ENCODE measurements at regions not wholly inside any gene's neighbourhood (a gene's known extent, or its start where the extent isn't known, plus 50 kb on each side); places are given as distances from the start of the nearest gene placed in this dataset.
A peak's percentile ranks its signal among the peaks of the same experiment; 100 is the strongest.
"Not testable (repeated sequence)": the region's sequence is repeated elsewhere in the genome, so short reads cannot be mapped to it uniquely, and the experiment has no call there.

DNA sequence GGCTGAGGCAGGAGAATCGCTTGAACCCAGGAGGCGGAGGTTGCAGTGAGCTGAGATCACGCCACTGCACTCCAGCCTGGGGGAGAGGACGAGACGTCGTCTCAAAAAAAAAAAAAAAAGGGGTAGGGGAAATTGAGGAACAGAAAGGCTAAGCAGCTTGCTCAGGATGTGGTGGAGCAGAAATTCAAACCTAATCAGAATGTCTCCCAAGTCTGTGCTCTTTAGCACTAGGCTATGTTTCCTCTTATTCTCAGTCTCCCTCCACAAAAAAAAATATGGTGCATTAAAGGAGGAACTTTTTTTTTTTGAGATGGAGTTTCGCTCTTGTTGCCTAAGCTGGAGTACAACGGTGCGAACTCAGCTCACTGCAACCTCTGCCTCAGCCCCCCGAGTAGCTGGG, 114.2 kb downstream of the SLC16A1 start:
- H3K9me3 Mint-ChIP-seq: no peaks in the 10 kb centered on the region
- H3K27me3 Mint-ChIP-seq: peaks cover 7 to 12% of the 10 kb centered on the region in 2 donors
- Histone ChIP-seq H3K36me3 (ENCODE audit: insufficient read depth, low read length) (no peaks in the 10 kb centered on the region), H3K27me3 (ENCODE audit: insufficient read depth, low read length) (no peaks in the 10 kb centered on the region), H3K4me3 (ENCODE audit: low read length in 2 of 2) (no peak overlapping the region), H3K27ac (ENCODE audit: low read depth, low read length) (no peak overlapping the region), H3K4me1 (ENCODE audit: insufficient read depth, low read length) (peaks cover 18% of the 10 kb centered on the region), H3K9me3 (ENCODE audit: control insufficient read depth in 1 of 2, low read length in 2 of 2) (no peaks in the 10 kb centered on the region)
- H3K4me3 Mint-ChIP-seq: no peak overlapping the region
- peaks cover 13 to 31% (median 20%) of the 10 kb centered on the region in 4 donors for H3K4me1 Mint-ChIP-seq
- H3K27ac Mint-ChIP-seq: no peak overlapping the region
- no peak for DNase-seq
- intact Hi-C loops (cut with micrococcal nuclease): no loop called here
- ChIA-PET CTCF (ENCODE audit: partially characterized antibody) (no interaction called here), POLR2A (ENCODE audit: partially characterized antibody) (no interaction called here)
- no peaks in the 10 kb centered on the region for H3K36me3 Mint-ChIP-seq

DNA sequence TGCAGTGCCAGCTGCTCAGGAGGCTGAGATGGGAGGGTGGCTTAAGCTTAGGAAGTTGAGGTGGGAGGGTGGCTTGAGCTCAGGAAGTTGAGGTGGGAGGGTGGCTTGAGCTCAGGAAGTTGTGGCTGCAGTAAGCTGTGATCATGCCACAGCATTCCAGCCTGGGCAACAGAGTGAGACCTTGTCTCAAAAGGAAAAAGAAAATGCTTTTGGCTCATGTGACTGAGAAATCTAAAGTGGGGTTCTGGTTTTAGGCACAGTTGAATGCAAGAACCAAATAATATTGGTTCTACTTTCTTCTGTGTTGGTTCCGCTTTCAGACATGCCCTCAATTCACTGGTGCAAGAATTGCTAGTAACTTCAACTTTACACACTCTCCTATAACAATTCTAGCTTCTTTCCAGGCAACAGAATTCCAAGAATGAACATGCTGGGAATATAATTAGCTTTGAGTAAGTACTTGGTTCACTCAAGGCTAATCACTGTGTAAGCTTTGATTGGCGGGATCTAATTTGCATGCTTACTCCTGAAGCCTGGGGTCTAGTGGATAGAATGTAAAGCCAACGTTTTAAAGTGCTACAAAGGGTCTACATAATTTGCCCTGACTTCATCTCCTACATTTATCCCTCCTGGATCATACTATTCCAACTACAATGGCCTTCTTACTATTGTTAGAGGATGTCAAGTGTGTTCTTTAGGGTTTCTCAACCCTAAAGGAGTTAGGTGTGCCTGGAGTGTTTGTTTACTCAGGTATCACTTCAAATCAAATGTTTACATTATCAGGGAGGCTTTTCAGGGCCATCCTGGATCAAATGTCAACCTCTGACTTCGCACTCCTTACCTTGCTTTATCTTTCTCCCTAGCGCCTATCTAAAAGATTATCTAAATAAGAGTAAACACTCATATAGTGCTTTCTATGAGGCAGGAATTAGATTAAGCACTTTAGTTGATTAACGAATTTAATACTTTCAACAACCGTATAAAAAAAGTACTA, 115.1 kb downstream of the SLC16A1 start:
- peaks cover 7 to 12% of the 10 kb centered on the region in 2 donors for H3K27me3 Mint-ChIP-seq
- peak overlapping the region in 6 of 8 donors; percentile 18 to 74 (median 60) for H3K4me3 Mint-ChIP-seq
- H3K4me1 Mint-ChIP-seq: peaks cover 13 to 37% (median 20%) of the 10 kb centered on the region in 4 donors
- POLR2A ChIA-PET (ENCODE audit: partially characterized antibody): no interaction called here
- Histone ChIP-seq H3K4me3 (ENCODE audit: low read length in 2 of 2) (no peak overlapping the region), H3K36me3 (ENCODE audit: insufficient read depth, low read length) (no peaks in the 10 kb centered on the region), H3K27me3 (ENCODE audit: insufficient read depth, low read length) (no peaks in the 10 kb centered on the region), H3K4me1 (ENCODE audit: insufficient read depth, low read length) (peaks cover 18% of the 10 kb centered on the region), H3K27ac (ENCODE audit: low read depth, low read length) (no peak overlapping the region), H3K9me3 (ENCODE audit: control insufficient read depth in 1 of 2, low read length in 2 of 2) (no peaks in the 10 kb centered on the region)
- intact Hi-C loops (cut with micrococcal nuclease): no loop called here
- H3K27ac Mint-ChIP-seq: peak overlapping the region in 3 of 7 donors; percentile 50 to 69 (median 69)
- CTCF ChIA-PET (ENCODE audit: partially characterized antibody): no interaction called here
- H3K9me3 Mint-ChIP-seq: no peaks in the 10 kb centered on the region
- DNase-seq: no peak
- no peaks in the 10 kb centered on the region for H3K36me3 Mint-ChIP-seq

DNA sequence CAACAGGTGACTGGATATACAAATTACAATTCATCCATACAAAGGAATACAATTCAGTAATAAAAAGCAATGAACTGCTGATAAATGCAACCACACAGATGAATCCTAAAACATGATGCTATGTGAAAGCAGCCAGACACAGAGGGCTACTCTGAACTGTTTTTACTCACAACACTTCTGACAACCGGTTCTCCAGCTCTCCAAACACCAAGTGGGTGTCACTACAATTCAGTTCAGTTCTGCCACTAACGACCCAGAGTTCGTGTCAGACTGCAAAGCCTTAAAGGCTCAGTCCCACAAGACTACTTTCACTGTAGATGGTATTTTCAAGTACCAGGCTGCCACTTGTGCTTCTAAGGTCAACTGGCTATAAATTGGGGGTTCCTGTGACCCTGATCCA, 119.4 kb downstream of the SLC16A1 start:
- no peaks in the 10 kb centered on the region for H3K27me3 ChIP-seq (ENCODE audit: insufficient read depth, low read length)
- Mint-ChIP-seq H3K9me3 (no peaks in the 10 kb centered on the region), H3K4me3 (no peak overlapping the region), H3K36me3 (no peaks in the 10 kb centered on the region), H3K27me3 (peaks cover 2% of the 10 kb centered on the region in 2 donors), H3K4me1 (peaks cover 13 to 30% (median 16%) of the 10 kb centered on the region in 4 donors), H3K27ac (no peak overlapping the region)
- H3K4me3 ChIP-seq (ENCODE audit: low read length in 2 of 2): no peak overlapping the region
- no peaks in the 10 kb centered on the region for H3K36me3 ChIP-seq (ENCODE audit: insufficient read depth, low read length)
- intact Hi-C loops (cut with micrococcal nuclease): no loop called here
- ChIA-PET CTCF (ENCODE audit: partially characterized antibody) (no interaction called here), POLR2A (ENCODE audit: partially characterized antibody) (no interaction called here)
- no peak overlapping the region for H3K27ac ChIP-seq (ENCODE audit: low read depth, low read length)
- peaks cover 18% of the 10 kb centered on the region for H3K4me1 ChIP-seq (ENCODE audit: insufficient read depth, low read length)
- no peaks in the 10 kb centered on the region for H3K9me3 ChIP-seq (ENCODE audit: control insufficient read depth in 1 of 2, low read length in 2 of 2)
- no peak for DNase-seq

DNA sequence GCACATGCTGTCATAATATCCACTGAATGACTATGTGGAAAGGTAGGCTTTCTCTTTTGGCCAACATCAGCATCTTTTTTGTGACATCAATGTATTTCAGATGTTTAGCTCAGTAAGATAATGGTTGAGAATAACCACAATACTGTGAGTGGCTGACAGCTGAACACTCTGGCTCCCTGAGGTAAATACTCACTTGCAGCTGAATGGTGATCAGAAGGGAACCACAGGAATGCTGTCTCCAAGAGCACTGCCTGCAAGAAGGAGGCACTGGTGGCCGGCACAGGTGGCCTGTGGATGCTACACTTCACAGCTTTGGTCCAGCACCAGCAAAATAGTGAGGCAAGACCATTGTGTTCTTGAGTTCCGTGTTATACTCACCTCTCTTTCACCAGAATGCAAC, 118.7 kb upstream of the PPM1J start:
- CTCF ChIA-PET (ENCODE audit: partially characterized antibody): no interaction called here
- no peak for DNase-seq
- intact Hi-C loops (cut with micrococcal nuclease): no loop called here
- Histone ChIP-seq H3K36me3 (ENCODE audit: insufficient read depth, low read length) (no peaks in the 10 kb centered on the region), H3K9me3 (ENCODE audit: control insufficient read depth in 1 of 2, low read length in 2 of 2) (no peaks in the 10 kb centered on the region), H3K4me3 (ENCODE audit: low read length in 2 of 2) (no peak overlapping the region), H3K27me3 (ENCODE audit: insufficient read depth, low read length) (no peaks in the 10 kb centered on the region), H3K27ac (ENCODE audit: low read depth, low read length) (no peak overlapping the region), H3K4me1 (ENCODE audit: insufficient read depth, low read length) (no peaks in the 10 kb centered on the region)
- Mint-ChIP-seq H3K4me1 (peaks cover 0 to 10% (median 0%) of the 10 kb centered on the region in 4 donors), H3K4me3 (no peak overlapping the region), H3K27me3 (peaks cover 0 to 2% of the 10 kb centered on the region in 2 donors), H3K27ac (no peak overlapping the region), H3K36me3 (no peaks in the 10 kb centered on the region), H3K9me3 (no peaks in the 10 kb centered on the region)
- POLR2A ChIA-PET (ENCODE audit: partially characterized antibody): no interaction called here

DNA sequence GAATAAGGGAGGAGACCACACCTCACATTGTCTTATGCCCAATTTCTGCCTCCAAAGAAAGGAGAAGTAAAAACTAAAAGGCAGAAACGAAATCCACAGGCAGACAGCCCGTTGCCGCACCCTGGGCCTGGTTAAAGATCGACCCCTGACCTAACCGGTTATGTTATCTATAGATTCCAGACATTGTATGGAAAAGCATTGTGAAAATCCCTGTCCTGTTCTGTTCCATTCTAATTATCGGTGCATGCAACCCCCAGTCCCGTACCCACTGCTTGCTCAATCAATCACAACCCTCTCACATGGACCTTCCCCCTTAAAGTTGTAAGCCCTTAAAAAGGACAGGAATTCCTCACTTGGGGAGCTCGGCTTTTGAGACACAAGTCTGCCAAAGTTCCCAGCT, 117.1 kb upstream of the PPM1J start:
- DNase-seq; H3K4me3 ChIP-seq (ENCODE audit: low read length in 2 of 2); H3K27me3 ChIP-seq (ENCODE audit: insufficient read depth, low read length); H3K4me1 ChIP-seq (ENCODE audit: insufficient read depth, low read length); H3K27ac Mint-ChIP-seq; H3K36me3 ChIP-seq (ENCODE audit: insufficient read depth, low read length); H3K4me1 Mint-ChIP-seq; H3K9me3 Mint-ChIP-seq; H3K27me3 Mint-ChIP-seq; POLR2A ChIA-PET (ENCODE audit: partially characterized antibody); H3K36me3 Mint-ChIP-seq; H3K27ac ChIP-seq (ENCODE audit: low read depth, low read length); H3K4me3 Mint-ChIP-seq; H3K9me3 ChIP-seq (ENCODE audit: control insufficient read depth in 1 of 2, low read length in 2 of 2); intact Hi-C loops (cut with micrococcal nuclease); CTCF ChIA-PET (ENCODE audit: partially characterized antibody): not testable (repeated sequence)

DNA sequence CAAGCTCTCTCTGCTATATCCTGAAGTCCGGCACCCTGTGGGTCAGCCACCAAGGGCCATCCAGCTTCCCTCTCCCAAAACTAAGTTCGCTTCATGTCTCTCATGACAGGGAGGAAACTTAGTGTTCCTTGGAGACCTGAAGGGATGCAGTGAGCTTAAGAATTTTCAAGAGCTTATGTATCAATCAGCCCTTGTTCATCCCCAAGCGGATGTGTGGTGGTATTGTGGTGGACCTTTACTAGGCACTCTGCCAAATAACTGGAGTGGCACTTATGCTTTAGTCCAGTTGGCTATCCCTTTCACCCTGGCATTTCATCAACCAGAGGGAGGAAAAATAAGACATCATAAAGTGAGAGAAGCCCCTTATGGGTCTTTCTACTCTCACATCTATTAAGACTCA, 114.6 kb upstream of the PPM1J start:
- H3K27ac Mint-ChIP-seq; H3K4me3 Mint-ChIP-seq; H3K4me3 ChIP-seq (ENCODE audit: low read length in 2 of 2); CTCF ChIA-PET (ENCODE audit: partially characterized antibody); POLR2A ChIA-PET (ENCODE audit: partially characterized antibody); H3K27me3 Mint-ChIP-seq; H3K36me3 Mint-ChIP-seq; H3K9me3 ChIP-seq (ENCODE audit: control insufficient read depth in 1 of 2, low read length in 2 of 2); H3K27me3 ChIP-seq (ENCODE audit: insufficient read depth, low read length); DNase-seq; intact Hi-C loops (cut with micrococcal nuclease); H3K4me1 ChIP-seq (ENCODE audit: insufficient read depth, low read length); H3K27ac ChIP-seq (ENCODE audit: low read depth, low read length); H3K36me3 ChIP-seq (ENCODE audit: insufficient read depth, low read length); H3K4me1 Mint-ChIP-seq; H3K9me3 Mint-ChIP-seq: not testable (repeated sequence)

DNA sequence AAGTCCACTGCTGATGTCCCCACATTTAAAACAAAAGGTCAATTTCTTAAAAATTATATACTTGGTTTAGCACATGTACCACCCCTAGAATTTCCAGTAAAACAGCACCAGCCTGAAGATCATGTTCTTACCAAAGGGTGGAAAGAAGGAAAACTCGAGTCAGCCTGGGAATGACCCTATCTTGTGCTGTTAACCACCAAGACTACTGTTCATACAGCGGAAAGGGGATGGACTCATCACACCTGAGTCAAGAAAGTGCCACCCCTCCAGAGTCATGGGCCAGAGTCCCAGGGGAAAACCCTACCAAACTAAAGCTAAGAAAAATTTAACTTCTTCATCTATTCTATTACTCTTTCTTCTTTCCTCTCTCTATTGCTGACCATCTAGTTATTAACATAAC, 113.6 kb upstream of the PPM1J start:
- CTCF ChIA-PET (ENCODE audit: partially characterized antibody): no interaction called here
- Mint-ChIP-seq H3K36me3 (no peaks in the 10 kb centered on the region), H3K27me3 (peaks cover 2 to 3% of the 10 kb centered on the region in 2 donors), H3K4me3 (no peak overlapping the region), H3K27ac (no peak overlapping the region), H3K9me3 (peaks cover 0 to 2% (median 0%) of the 10 kb centered on the region in 8 donors), H3K4me1 (peaks cover 0 to 5% (median 0%) of the 10 kb centered on the region in 4 donors)
- Histone ChIP-seq H3K36me3 (ENCODE audit: insufficient read depth, low read length) (no peaks in the 10 kb centered on the region), H3K27ac (ENCODE audit: low read depth, low read length) (no peak overlapping the region), H3K27me3 (ENCODE audit: insufficient read depth, low read length) (no peaks in the 10 kb centered on the region), H3K4me1 (ENCODE audit: insufficient read depth, low read length) (no peaks in the 10 kb centered on the region), H3K4me3 (ENCODE audit: low read length in 2 of 2) (no peak overlapping the region), H3K9me3 (ENCODE audit: control insufficient read depth in 1 of 2, low read length in 2 of 2) (no peaks in the 10 kb centered on the region)
- POLR2A ChIA-PET (ENCODE audit: partially characterized antibody): no interaction called here
- DNase-seq: no peak
- intact Hi-C loops (cut with micrococcal nuclease): no loop called here
